Activated CD4-positive, alpha-beta T cell treated with anti-CD3 and anti-CD28 coated beads, Interleukin-2, Interleukin-4, amounts not matched to agents 100 ng/mL and 50 ng/mL, durations not matched to agents 16 hours and 8 hours (primary cell): ENCODE measurements at regions not wholly inside any gene's neighbourhood (a gene's known extent, or its start where the extent isn't known, plus 50 kb on each side); places are given as distances from the start of the nearest gene placed in this dataset.

Experiments used
- DNase-seq: peaks from one replicate; pipeline ENCODE4 v3.0.0-alpha.2; 2020; ENCODE audit warnings: low spot score

DNA sequence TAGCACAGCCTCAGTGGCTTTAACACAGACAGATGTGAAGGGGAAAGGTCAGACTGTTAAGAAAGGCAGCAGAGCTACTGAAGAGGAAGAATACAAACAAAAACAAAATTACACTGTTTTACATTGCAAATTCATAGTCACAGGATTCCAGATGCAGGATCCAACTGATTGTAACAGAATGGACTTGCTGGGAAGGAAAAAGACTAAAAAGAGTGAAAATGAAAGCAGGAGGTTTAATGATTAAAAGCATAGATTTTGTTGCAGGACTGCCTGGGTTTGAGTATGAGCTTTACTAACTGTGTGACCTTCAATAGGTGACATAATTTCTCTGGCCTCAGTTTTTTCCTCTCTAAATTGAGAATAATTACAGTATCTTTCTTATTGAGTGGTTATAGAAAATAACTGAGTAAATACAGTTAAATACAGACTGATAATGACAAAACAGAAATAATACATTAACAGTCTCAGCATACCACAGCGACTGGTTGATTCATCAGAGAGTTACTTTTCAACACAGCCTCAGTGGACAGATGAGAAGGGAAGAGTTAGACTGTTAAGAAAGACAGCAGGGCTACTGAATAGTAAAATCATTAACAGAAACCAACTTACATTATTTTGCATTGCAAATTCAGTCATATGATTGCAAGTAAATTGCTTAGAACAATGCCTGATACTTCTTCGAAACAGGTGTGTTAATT lies 704.2 kb upstream of the TENM4 start:
- no peak for DNase-seq

DNA sequence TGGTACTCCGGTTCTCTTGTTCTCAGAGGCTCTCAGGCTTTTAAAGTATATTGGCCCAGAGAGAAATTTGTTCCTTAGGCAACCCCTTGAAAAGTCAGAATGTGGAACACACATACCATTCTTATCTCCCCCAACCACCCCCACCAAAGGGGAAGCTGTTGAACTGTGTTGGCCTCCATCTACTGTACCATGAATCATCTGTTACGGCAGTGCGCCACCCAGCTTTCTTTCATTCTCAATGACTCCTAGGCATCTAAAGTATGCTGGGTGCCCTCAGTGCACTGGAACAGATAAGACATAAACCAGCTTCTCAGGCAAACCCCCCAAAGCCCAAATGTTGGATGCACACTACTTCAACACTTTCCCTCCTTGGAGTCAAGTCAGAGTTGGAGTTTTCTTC lies 696.2 kb upstream of the TENM4 start:
- no peak for DNase-seq

DNA sequence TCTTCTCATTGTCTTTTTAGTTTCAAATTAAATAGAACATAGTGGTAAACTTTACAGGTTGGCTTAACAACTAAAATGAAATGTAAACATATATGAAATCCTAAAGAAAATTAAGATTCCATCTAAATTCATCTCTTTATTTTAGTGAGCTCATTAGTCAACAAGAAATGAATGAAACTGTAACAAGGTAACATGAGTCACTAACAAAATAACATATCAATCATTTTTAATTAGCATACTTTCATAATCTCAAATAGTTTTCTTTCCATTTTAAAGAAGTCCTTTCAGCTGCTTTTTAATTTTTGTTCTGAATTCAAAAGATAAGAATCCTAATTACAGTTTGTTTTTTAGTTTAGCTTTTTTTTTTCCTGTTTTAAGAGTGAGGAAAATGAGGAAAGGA lies 688.6 kb upstream of the TENM4 start:
- no peak for DNase-seq

DNA sequence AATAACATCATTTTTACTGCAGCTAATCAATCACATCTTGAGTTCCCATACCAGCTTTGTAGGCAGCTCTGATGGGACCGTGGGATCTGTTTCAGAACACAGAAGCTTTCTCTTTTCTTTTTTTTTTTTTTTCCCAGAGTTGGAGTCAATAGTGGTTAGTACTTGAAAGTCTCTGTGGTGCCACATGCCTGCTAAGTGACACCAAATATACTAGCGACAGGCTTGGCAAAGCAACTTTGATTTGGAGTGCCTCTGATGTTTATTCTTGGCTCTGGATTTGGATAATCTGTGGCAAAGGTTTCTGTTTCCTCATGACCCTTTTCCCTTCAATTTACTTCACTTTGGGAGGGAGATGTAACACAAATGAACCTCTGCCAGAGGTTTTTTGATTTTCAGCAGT lies 681.4 kb upstream of the TENM4 start:
- no peak for DNase-seq

DNA sequence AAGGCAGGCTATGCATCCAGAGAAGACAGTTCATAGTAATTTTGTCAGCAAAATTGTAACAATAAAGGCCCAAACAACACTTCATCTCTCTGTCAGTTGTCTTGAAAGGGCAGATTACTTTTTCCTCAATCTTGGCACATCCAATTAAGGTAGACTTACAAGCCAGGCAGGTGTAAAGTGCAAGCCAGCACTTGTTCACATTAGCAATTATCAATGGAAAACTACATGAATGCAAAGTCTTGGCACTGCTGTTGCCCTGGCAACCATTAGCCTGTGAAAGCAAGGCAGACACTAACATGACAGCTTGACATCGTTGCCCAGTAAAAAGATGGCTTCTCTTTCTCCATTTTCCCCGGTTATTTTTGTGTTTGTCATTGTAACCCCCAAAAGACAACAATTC lies 677.2 kb upstream of the TENM4 start:
- DNase-seq, result no peak

DNA sequence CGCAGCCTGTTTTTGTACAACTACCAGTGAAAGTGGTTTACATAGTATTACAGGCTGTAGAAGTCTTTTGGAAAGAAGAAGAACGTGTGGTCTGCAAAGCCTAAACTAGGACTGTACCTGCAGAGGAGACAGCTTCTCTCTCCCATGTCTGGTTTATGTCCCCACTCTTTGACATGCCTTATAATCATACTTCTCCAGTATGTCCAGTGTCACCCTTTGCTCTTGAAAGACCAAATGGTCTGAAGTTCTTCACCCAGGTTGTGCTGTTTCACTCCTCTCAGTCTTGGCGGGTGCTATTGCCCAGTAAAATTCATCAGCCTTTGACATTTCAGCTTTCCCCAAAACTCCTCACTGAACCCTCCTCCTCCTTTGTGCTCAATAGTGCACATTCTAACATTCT lies 676.0 kb upstream of the TENM4 start:
- DNase-seq, result no peak

DNA sequence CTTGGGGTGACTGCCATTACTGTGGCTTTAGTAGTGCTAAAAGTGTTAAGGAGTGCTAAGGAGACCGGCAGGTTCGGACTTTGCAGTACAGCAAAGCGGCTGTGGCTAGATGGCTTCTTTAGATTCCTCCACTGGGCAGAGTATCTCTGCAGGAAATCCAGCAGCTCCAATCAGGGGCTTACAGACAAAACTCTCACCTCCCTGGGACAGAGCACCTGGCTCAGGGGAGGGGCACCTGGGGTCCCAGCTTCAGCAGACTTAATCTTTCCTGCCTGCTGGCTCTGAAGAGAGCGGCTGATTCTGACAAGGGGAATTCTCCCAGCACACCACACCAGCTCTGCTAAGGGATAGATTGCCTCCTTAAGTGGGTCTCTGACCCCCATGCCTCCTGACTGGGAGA lies 668.8 kb upstream of the TENM4 start:
- no peak for DNase-seq

DNA sequence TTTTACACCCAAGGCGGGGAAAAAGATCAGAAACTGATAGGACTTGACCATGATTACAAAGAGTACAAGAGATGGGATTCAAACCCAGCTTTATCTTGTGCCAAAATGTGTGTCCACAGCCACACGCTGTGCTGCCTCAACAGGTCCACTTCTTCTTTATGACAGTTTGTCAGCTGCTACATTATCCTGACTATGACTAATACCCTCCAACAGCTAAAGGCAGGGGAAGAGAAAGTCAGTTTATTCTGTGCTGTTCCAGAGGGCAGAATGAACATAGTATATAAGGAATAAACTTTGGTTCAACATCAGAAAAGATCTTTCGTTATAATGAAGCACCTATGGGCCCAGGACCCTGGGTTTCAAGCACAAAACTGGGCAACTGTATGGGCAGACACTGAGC lies 668.2 kb upstream of the TENM4 start:
- DNase-seq, result no peak

DNA sequence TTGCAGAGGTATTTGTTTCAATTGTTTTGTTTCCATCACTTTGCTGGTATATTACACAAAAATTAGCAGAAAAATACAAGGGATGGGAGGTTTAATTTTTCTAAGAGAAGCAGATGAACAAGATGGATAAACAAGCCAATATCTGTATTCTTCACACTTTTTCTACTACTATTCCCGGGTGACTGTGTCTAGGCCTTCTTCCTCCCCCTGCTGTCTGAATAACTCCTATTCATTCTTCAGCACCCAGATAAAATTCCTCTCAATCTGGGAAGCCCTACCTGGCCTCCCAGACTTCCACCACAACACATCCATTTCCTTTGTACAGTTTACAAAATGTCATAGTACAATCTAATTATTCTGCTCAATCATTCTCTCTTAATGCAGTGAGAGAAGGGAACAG lies 666.6 kb upstream of the TENM4 start:
- DNase-seq, result no peak

DNA sequence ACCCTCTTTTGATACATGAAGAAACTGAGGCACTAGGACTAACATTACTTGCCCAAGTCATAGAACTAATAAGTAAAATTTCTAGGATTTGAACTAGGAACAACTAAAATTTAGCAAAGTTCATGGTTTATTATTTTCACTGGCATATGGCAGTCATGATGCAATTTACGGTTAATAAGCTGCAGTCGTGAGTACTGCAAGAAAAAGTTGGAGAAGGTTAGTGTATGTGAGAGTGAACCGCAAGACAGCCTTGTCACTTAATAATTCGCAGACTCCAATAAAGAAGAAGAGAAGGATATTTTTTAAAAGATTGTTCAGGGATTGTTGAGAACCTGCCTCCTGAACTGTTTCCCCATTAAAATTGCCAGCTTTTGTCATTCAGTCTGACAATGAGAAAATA lies 663.4 kb upstream of the TENM4 start:
- DNase-seq, result no peak

DNA sequence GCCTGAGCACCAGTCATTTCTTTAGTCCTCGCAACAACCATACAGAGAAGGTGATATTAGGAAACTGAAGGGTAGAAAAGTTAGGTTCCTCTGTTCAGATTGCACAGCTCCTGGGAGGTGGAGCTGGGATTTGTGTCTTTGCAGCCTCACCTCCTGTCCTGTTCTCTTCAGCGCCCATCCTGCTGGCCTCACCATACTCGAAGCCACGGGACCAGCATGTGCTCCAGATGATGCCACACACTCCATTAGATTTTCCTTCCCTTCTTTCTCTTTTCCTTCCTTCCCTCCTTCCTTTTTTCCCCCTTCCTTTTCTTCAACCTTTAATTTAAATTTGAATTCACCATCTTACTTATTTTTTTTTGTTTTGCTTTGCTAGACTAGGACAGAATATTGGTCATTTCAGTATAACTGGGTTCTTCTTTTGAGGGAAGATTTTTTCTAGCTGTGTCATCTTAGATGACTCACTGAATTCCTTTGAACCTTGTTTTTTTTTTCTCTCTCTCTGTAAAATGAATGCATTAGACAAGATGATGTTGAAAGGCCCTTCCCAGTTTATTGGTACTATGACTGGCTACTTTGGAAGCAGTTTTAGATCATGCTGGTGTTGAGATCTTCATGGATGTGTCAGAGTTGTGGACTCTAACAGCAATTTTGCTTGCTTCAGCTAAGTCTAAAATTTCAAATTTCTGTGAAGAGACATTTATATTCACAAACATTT lies 662.5 kb upstream of the TENM4 start:
- DNase-seq, result no peak

DNA sequence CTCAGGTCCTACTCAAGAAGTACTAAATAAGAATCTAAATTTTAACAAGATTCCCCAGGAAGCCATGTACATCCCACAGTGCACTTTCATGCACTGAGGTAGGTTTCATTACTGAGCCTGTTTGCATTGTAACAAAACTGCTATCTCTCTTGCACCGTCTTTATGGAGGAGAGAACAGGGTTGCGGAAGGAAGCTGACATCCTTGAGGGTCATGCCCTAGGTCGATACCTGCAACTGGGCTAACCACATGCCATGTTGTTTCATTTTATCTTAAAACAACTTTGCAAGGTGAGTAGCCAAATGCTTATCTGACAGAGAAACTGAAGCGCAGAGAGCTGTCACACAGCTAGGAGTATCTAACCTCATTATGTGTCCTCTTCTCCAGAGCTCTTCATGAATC lies 656.3 kb upstream of the TENM4 start:
- DNase-seq, result no peak

DNA sequence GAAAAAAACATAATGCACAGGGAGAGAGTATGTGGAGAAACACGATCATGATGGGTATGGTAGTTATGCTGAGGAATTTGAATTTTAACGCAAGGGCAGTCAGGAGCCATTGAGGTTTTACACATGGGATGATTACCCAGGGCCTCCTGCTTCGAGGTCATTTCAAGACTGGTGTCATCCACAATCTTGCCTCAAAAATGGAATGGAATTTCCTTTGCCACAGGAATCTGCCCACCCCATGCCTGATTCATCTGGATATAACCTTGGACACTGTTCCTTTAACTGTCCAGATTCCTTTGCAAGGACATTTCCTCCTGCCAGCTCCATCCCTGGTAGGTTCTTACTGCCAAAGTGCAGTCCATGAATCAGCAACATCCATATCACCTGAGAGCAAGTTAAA lies 655.9 kb upstream of the TENM4 start:
- DNase-seq, result no peak

DNA sequence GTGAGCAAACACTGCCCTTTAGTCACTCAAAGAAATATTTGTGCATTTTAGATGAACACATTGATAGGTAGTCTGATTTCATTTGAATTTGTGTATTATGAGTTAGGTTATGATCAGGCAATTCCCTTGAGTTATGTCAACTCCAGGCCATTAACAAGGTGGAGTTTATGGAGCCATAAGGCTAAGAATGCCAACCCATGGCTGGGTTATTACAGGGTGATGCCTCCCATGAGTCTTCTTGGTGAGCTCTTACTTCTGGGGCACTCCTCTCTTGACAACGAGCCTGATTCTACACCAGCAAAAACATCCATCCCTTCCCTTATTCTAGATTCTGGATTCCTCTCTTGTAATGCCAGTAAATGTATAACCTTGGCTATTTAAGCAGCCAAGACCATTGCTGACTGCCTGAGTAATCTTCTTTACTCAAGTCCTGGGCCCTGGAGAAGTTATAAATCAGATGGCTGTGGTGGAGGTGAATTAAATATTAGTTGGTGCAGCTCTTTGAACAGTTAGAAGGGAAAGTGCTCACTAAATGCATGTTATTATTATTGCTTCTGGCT lies 645.7 kb upstream of the TENM4 start:
- no peak for DNase-seq

DNA sequence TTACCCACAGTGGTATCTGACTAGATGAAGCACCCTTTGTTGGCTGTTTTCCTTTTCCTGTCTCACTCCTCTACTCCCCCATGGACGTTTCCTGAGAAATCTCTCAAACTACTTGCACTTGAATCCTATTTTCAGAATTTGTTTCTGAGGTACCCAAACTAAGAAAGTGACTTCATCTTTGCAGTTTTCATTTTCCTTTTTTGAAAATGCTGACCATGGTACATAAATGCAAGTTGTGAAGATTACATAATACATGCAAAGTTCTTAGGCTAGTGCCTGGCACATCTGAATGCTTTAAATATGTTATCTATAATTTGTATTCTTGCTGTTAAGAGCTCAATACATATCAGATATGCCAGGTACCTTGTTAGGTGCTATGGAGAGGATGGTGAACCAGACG lies 644.7 kb upstream of the TENM4 start:
- DNase-seq, result no peak

DNA sequence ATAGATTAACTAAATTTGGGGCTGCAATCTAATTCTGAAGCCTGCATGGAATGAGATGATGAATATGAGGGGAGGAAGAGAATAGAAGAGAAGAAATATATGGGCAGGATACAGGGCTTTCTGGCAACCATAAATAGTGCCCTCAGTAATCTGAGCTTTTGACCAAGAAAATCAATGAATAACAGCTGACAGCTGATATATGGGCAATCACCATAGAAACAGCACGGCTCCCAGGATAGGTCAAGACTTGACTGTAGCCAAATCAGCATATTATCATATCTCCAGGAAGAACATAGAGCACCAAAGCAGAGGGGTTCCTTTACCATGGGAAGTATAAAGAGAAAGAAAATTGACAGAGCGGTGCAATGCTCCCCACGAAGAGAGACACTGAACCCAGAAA lies 643.8 kb upstream of the TENM4 start:
- no peak for DNase-seq

DNA sequence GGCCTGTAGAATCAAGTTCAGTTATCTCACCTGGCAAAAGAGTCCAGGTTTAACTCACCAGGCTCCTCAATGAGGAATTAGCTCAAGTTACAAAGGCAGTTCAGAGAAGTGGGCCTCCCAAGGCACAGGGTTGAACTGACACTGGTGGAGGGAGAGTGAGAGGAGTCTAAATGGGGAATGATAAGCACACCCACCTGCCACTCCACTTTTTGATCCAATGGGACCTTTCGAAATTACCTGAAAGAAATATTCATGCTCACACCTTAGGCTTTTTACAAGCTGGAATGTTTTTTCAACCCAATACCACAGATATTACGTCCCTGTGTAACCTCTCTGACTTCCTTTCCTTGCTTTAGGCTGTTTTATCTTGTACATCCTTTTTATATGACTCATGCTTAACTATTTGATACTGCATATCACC lies 642.7 kb upstream of the TENM4 start:
- no peak for DNase-seq

DNA sequence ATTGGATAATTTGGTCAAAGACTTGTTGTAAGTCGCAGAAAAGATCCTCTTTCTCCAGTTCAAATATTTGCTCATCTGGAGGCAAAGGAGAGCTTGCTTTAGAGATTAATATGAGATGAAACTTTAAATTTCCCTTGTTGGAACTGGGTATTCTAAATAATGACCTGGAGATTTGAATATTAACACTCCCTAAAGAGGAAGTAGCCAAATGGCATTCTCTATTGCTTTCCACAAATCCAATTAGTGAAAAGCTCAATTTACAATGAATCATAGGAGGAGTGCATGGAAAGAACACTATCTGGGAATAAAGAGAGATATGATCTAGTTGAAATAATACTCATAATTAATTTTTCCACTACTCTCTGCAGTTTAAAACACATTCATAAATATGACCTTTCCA lies 641.6 kb upstream of the TENM4 start:
- no peak for DNase-seq

DNA sequence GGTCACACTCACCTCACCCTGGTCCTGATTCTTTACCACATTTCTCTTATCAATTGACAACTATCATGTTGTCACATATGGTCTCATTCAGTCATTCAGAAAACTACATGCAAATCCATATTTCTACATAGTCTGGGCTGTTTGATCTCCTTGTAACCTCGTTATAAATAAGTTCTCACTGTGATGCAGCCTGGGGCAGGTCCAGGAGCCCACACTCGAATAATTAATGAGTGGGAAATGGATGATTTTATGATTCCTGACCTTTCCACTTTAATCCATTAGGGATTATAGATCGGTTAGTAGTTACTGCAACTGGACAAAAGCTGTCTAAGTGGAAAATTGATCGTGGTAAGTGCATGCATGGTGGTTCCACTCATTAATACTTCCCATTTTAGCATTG lies 636.3 kb upstream of the TENM4 start:
- no peak for DNase-seq

DNA sequence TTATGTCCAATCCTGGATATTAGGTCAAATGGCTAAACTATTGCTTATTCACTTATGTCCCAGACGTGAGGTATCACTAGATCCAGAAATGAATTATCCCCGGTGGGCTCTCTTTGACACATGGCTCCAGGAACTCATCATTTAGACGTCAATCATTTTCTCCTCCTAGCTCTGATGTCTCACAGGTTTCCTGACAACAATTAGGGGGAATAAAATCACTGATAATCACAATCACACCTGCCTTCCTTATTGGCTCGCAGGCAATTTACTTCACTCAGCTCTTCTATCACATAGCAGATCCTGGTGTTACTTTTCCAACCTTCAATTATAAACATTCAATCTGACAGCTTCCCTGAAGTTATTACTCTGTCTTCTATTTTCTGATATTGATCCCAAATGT lies 634.0 kb upstream of the TENM4 start:
- no peak for DNase-seq

DNA sequence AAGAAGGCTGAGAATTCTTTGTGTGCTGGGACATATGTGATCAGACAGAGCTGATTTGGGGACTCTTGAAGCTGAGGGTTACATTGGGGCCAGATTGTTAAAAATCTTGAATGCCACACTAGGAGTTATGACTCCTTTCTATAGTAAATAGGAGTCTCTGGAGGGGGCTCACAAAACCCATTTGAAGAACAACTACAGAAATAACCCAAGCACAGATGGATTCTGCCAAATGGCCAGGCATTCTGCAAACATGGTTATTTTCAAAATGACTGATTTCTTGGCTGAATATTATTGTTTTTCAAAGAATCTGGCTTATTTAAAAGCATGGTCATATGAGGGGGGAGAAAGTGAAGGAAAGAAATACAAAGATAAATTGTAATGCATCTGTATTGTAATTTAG lies 625.5 kb upstream of the TENM4 start:
- no peak for DNase-seq

DNA sequence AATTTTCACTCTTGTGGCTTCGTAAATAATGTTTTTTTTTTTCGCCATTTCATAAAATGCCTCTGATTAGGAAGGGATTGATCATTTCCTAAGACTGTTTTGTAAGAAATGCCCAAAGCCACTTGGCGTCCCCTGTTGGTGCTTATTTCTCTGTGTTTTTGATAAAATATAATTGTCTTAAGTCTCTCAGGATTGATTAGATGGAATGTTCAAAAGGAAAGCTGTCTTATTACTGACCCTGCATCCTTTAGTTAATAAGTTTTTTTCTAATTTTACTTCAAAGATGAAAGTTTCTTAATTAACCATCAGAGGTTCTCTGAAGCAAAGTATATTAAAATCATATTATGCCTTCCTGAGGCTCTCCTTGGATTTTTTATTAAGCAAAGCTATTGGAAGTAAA lies 624.3 kb upstream of the TENM4 start:
- DNase-seq, result no peak

DNA sequence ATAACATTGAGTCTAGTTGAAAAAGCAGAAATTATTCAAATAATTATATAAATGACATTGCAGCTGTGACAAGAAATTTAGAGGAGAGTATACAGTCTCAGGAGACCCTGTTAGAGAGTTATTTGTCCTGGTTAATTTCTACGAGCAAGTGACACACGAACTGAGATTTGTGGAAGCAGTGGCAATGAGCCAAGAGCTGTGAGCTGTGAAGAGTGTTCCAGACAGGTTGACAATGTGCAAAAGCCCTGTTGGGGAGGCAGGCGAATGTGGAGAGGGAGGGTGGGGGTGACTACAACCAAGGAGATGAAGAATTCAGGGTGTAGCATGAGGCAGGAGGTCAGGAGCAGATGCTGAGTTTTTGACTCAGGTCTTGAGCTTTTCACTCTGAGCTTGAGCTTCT lies 620.2 kb upstream of the TENM4 start:
- DNase-seq, result no peak
